Ishikawa (cell line): ENCODE measurements at regions not wholly inside any gene's neighbourhood (a gene's known extent, or its start where the extent isn't known, plus 50 kb on each side); places are given as distances from the start of the nearest gene placed in this dataset.

Experiments
- CEBPB ChIP-seq: IDR thresholded peaks from 2 replicates; pipeline ENCODE4 v1.6.1; 2012
- CREB1 ChIP-seq: IDR thresholded peaks from 2 replicates; pipeline ENCODE4 v1.6.1; 2012; ENCODE audit warnings: low read depth
- EGR1 ChIP-seq: IDR thresholded peaks from 2 replicates; pipeline ENCODE4 v1.6.1; 2012
- EP300 ChIP-seq: IDR thresholded peaks from 2 replicates; pipeline ENCODE4 v1.6.1; 2012; ENCODE audit warnings: borderline replicate concordance
- FOXM1 ChIP-seq: IDR thresholded peaks from 2 replicates; pipeline ENCODE4 v1.6.1; 2012; ENCODE audit warnings: low read depth, borderline replicate concordance
- MAX ChIP-seq: IDR thresholded peaks from 2 replicates; pipeline ENCODE4 v1.6.1; 2012
- NFIC ChIP-seq: IDR thresholded peaks from 2 replicates; pipeline ENCODE4 v1.6.1; 2012
- RAD21 ChIP-seq: IDR thresholded peaks from 2 replicates; pipeline ENCODE4 v1.6.1; 2012; ENCODE audit warnings: low read depth
- REST ChIP-seq: IDR thresholded peaks from 2 replicates; pipeline ENCODE4 v1.6.1; 2012; ENCODE audit warnings: low read depth, mild to moderate bottlenecking
- TAF1 ChIP-seq: IDR thresholded peaks from 2 replicates; pipeline ENCODE4 v1.6.1; 2012; ENCODE audit warnings: low read depth, mild to moderate bottlenecking
- TCF12 ChIP-seq: IDR thresholded peaks from 2 replicates; pipeline ENCODE4 v1.6.1; 2012; ENCODE audit warnings: low read depth
- TEAD4 ChIP-seq: IDR thresholded peaks from 2 replicates; pipeline ENCODE4 v1.6.1; 2012
- USF1 ChIP-seq: IDR thresholded peaks from 2 replicates; pipeline ENCODE4 v1.6.1; 2012
- YY1 ChIP-seq: IDR thresholded peaks from 2 replicates; pipeline ENCODE4 v1.6.1; 2012; ENCODE audit warnings: low read depth
- ZBTB7A ChIP-seq: IDR thresholded peaks from 2 replicates; pipeline ENCODE4 v1.6.1; 2012; ENCODE audit warnings: low read depth

GRCh38 chr2:3968736-3969135 is 265.4 kb downstream of the DCDC2C start:
- TF ChIP-seq EP300 (no peak), TCF12 (no peak), TAF1 (no peak), TEAD4 (no peak), ZBTB7A (no peak), CEBPB (no peak), NFIC (no peak)

- TF ChIP-seq TAF1 (no peak), REST (no peak), MAX (no peak), TCF12 (no peak), CEBPB (no peak), RAD21 (no peak), EP300 (no peak), CREB1 (no peak), USF1 (no peak), FOXM1 (no peak), ZBTB7A (no peak), TEAD4 (no peak), YY1 (no peak), EGR1 (no peak), NFIC (no peak)
Observed at GRCh38 chr2:3970791-3971651, 267.6 kb downstream of the DCDC2C start.

GRCh38 chr2:3971652-3972192 is 268.3 kb downstream of the DCDC2C start:
- TF ChIP-seq RAD21 (no peak), ZBTB7A (no peak), EGR1 (no peak)

GRCh38 chr2:3972377-3972776 is 269.0 kb downstream of the DCDC2C start:
- no peak for TF ChIP-seq YY1
- no peak for TF ChIP-seq EGR1
- TF ChIP-seq MAX, result no peak
- no peak for TF ChIP-seq USF1

GRCh38 chr2:3974765-3975164 is 271.4 kb downstream of the DCDC2C start:
- TF ChIP-seq YY1, result no peak
- no peak for TF ChIP-seq EP300
- no peak for TF ChIP-seq TEAD4
- TF ChIP-seq ZBTB7A, result no peak
- TF ChIP-seq FOXM1, result no peak
- TF ChIP-seq EGR1, result no peak
- no peak for TF ChIP-seq MAX
- TF ChIP-seq NFIC, result no peak
- TF ChIP-seq CEBPB, result no peak
- TF ChIP-seq CREB1, result no peak
- TF ChIP-seq TCF12, result no peak
- TF ChIP-seq RAD21, result no peak
- TF ChIP-seq USF1, result no peak

GRCh38 chr2:3981446-3981987 is 278.1 kb downstream of the DCDC2C start:
- TF ChIP-seq FOXM1, result no peak

GRCh38 chr2:3982160-3982559 is 278.8 kb downstream of the DCDC2C start:
- TF ChIP-seq TAF1 (no peak), ZBTB7A (no peak)
